Chondrocyte (in vitro differentiated cells): ENCODE measurements at regions not wholly inside any gene's neighbourhood (a gene's known extent, or its start where the extent isn't known, plus 50 kb on each side); places are given as distances from the start of the nearest gene placed in this dataset.

Experiments used
- DNase-seq: peaks from one replicate; pipeline ENCODE4 v3.0.0; 2021; ENCODE audit warnings: mixed read lengths, low spot score
- H3K27ac Mint-ChIP-seq: one replicate; pipeline ENCODE4 v1.8.0; 2021; ENCODE audit warnings: mild to moderate bottlenecking, moderate library complexity, mixed read lengths; ENCODE audit not compliant: unreplicated experiment
- H3K27me3 Mint-ChIP-seq: 2 replicates; pipeline ENCODE4 v1.8.0; 2021; ENCODE audit warnings: low read depth, mixed read lengths
- H3K36me3 Mint-ChIP-seq: 2 replicates; pipeline ENCODE4 v1.8.0; 2021; ENCODE audit warnings: low read depth, mixed read lengths
- H3K4me1 Mint-ChIP-seq: 2 replicates; pipeline ENCODE4 v1.8.0; 2021; ENCODE audit warnings: low read depth, mild to moderate bottlenecking, mixed read lengths
- H3K4me3 Mint-ChIP-seq: one replicate; pipeline ENCODE4 v1.8.0; 2021; ENCODE audit warnings: mild to moderate bottlenecking, moderate library complexity, mixed read lengths; ENCODE audit not compliant: unreplicated experiment
- H3K9me3 Mint-ChIP-seq: 2 replicates; pipeline ENCODE4 v1.8.0; 2021; ENCODE audit warnings: low read depth, mixed read lengths
- TF ChIP-seq, protein P1 (sequence below): fragments of 200-600 bp; sonication (generic); IDR thresholded peaks from 2 replicates; pipeline ENCODE4 v1.5.0; 2021; ENCODE audit warnings: antibody characterized with exemption, mild to moderate bottlenecking, moderate library complexity

DNA sequence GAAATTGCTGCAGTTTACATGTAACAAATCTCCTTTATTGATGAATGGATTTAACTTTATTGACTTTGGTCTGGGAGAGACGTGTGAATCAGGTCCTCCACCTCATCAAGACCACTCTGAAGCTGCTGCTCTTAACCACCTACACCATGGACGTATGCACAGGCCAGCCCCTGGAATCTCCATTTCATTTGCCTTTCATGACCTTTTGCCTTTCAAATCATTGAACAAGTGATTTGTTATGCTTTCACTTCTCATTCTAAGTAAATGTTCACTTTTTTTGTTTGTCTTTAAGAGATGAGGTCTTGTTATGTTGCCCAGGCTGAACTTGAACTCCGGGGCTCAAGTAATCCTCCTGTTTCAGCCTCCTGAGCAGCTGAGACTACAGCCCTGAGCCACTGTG is 240.0 kb upstream of the SERP2 start:
- Mint-ChIP-seq H3K4me1 (peaks cover 16% of the 10 kb centered on the region), H3K9me3 (no peaks in the 10 kb centered on the region), H3K36me3 (no peaks in the 10 kb centered on the region), H3K27me3 (no peaks in the 10 kb centered on the region), H3K27ac (no peak overlapping the region), H3K4me3 (no peak overlapping the region)
- TF ChIP-seq, protein P1, sequence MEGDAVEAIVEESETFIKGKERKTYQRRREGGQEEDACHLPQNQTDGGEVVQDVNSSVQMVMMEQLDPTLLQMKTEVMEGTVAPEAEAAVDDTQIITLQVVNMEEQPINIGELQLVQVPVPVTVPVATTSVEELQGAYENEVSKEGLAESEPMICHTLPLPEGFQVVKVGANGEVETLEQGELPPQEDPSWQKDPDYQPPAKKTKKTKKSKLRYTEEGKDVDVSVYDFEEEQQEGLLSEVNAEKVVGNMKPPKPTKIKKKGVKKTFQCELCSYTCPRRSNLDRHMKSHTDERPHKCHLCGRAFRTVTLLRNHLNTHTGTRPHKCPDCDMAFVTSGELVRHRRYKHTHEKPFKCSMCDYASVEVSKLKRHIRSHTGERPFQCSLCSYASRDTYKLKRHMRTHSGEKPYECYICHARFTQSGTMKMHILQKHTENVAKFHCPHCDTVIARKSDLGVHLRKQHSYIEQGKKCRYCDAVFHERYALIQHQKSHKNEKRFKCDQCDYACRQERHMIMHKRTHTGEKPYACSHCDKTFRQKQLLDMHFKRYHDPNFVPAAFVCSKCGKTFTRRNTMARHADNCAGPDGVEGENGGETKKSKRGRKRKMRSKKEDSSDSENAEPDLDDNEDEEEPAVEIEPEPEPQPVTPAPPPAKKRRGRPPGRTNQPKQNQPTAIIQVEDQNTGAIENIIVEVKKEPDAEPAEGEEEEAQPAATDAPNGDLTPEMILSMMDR, result no peak
- no peak for DNase-seq

DNA sequence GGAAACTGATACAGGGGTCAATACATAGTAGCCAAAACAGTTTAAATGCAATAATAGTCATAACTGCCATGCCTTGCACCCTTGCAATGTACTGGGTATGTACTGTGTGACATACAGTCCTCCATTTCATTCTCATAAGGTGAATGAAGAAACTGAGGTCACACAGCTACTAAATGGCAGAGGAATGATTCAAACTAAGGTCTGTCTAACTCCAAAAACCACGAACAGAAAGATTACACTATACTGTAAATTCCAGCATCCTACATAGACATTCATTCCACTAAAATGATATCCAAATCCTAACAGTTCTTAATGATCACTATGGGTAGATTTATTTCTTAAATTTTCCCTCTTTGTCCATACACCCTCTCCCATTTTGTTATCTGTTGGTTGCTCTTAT is 238.1 kb upstream of the SERP2 start:
- Mint-ChIP-seq H3K36me3 (no peaks in the 10 kb centered on the region), H3K27ac (no peak overlapping the region), H3K4me3 (no peak overlapping the region), H3K9me3 (no peaks in the 10 kb centered on the region), H3K4me1 (peaks cover 12% of the 10 kb centered on the region), H3K27me3 (no peaks in the 10 kb centered on the region)
- no peak for DNase-seq
- TF ChIP-seq, protein P1, result no peak

DNA sequence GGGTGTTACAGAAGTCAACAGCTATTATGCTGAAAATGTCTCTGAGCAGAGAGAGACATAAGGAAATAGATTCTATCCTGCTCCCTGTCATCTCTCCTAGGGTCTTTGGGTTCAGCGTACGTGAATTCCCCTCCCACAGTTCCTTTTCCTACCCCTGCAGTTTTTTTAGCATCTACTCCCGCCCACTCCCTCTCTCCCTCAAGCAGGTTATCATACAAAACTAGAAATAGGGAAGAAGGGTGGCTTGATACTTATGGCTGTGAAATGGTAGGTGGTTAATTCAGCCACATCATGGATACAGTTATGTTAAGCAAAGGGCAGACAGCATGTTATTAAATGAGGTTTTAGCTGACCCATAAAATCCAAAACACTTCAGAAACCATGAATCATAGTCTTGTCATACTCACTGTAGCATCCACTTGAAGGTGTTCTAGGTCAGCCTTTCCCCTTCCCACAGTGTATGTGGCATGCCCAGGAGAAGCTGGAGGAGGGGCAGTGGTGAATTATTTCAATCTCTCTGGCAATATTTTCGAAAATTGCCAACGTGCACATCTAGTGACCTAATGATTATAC is 236.8 kb upstream of the SERP2 start:
- H3K9me3 Mint-ChIP-seq, result no peaks in the 10 kb centered on the region
- no peak overlapping the region for H3K27ac Mint-ChIP-seq
- no peak for DNase-seq
- peaks cover 15% of the 10 kb centered on the region for H3K4me1 Mint-ChIP-seq
- H3K36me3 Mint-ChIP-seq, result no peaks in the 10 kb centered on the region
- H3K27me3 Mint-ChIP-seq, result no peaks in the 10 kb centered on the region
- TF ChIP-seq, protein P1, result no peak
- H3K4me3 Mint-ChIP-seq, result no peak overlapping the region

DNA sequence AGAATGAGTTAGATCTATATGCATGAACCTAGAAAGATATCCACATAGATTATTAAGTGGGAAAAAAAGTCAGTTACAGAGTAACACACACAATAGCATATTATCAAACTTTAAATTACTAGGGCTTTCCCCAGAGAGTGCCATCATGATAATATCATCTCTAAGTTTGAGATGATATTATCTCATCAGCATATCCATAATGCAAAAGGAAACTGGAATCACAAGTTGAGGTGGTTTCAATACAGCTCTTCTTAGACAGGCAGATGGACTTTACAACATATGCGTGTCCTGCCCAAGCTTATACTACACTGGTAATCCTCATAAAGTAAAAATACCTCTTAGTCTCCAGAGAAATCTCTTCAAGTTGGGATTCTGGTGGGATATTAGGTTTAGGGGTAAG is 236.2 kb upstream of the SERP2 start:
- H3K4me3 Mint-ChIP-seq, result no peak overlapping the region
- no peaks in the 10 kb centered on the region for H3K27me3 Mint-ChIP-seq
- no peaks in the 10 kb centered on the region for H3K36me3 Mint-ChIP-seq
- no peak for DNase-seq
- H3K4me1 Mint-ChIP-seq, result peaks cover 18% of the 10 kb centered on the region
- TF ChIP-seq, protein P1, result no peak
- H3K9me3 Mint-ChIP-seq, result no peaks in the 10 kb centered on the region
- no peak overlapping the region for H3K27ac Mint-ChIP-seq

DNA sequence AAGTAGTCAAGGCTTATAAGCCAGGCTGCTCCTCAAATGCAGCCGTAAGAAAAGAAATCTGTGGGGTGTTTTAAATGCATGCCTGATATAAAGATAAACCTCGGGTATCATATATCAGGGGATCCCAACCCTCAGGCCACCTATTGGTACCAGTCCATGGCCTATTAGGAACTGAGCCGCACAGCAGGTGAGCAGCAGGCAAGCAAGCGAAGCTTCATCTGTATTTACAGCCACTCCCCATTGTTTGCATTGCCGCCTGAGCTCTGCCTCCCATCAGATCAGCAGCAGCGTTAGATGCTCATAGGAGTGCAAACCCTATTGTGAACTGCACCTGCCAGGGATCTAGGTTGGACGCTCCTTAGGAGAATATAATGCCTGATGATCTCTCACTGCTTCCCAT is 233.5 kb upstream of the SERP2 start:
- Mint-ChIP-seq H3K4me3 (no peak overlapping the region), H3K4me1 (peaks cover 17% of the 10 kb centered on the region)
- no peak for DNase-seq

More for the DNA sequence above, 233.5 kb upstream of the SERP2 start:
- TF ChIP-seq, protein P1, result no peak
- Mint-ChIP-seq H3K36me3 (no peaks in the 10 kb centered on the region), H3K27ac (no peak overlapping the region), H3K27me3 (no peaks in the 10 kb centered on the region), H3K9me3 (no peaks in the 10 kb centered on the region)
